A549 (cell line): ENCODE measurements at regions not wholly inside any gene's neighbourhood (a gene's known extent, or its start where the extent isn't known, plus 50 kb on each side); places are given as distances from the start of the nearest gene placed in this dataset.

Experiments
- CTCF ChIP-seq: fragments of >200 bp; sonication (Bioruptor Twin); formaldehyde crosslinking; IDR thresholded peaks from 3 replicates; pipeline ENCODE4 v1.5.1; 2016
- ESRRA ChIP-seq: fragments of 150-350 bp; IDR thresholded peaks from 2 replicates; pipeline ENCODE4 v1.6.1; 2014; ENCODE audit warnings: mild to moderate bottlenecking, low read length, borderline replicate concordance
- POLR2A ChIP-seq: IDR thresholded peaks from 2 replicates; pipeline ENCODE4 v1.6.1; 2012; ENCODE audit warnings: mild to moderate bottlenecking, low read length
- REST ChIP-seq: fragments of 200-600 bp; sonication (generic); IDR thresholded peaks from 2 replicates; pipeline ENCODE4 v1.6.1; 2016; ENCODE audit warnings: antibody characterized with exemption, mild to moderate bottlenecking, moderate library complexity
- SMC3 ChIP-seq: fragments of >200 bp; sonication (Bioruptor Twin); formaldehyde crosslinking; IDR thresholded peaks from 3 replicates; pipeline ENCODE4 v1.6.1; 2018; ENCODE audit warnings: inconsistent platforms
- SREBF2 ChIP-seq: fragments of 450-650 bp; IDR thresholded peaks from 2 replicates; pipeline ENCODE4 v1.6.1; 2014; ENCODE audit warnings: mild to moderate bottlenecking, moderate library complexity

GRCh38 chr12:61974461-61974860, 285.7 kb upstream of the USP15 start:
- TF ChIP-seq CTCF (no peak), SMC3 (no peak), ESRRA (no peak), SREBF2 (no peak), POLR2A (no peak), REST (no peak)
